Keratinocyte (primary cell): ENCODE measurements at regions not wholly inside any gene's neighbourhood (a gene's known extent, or its start where the extent isn't known, plus 50 kb on each side); places are given as distances from the start of the nearest gene placed in this dataset.

Experiments used
- DNase-seq: peaks from one replicate; pipeline ENCODE4 v3.0.0-alpha.2; 2011; ENCODE audit warnings: low read depth, missing footprints, low spot score
- FAIRE-seq: peaks from 2 replicates; lab custom pipeline; 2011; peaks lifted over from hg19 to GRCh38; lab: Jason Lieb, UNC
- H2AFZ ChIP-seq: 2 replicates; pipeline ENCODE4 v1.6.0; 2012; ENCODE audit warnings: low read length, control low read depth, inconsistent platforms; ENCODE audit not compliant: control insufficient read depth
- H3K27ac ChIP-seq: 2 replicates; pipeline ENCODE4 v1.5.1; 2011; ENCODE audit warnings: low read length; ENCODE audit not compliant: control insufficient read depth, insufficient read depth
- H3K27me3 ChIP-seq: 3 replicates; pipeline ENCODE4 v1.6.0; 2011; ENCODE audit warnings: low read length; ENCODE audit not compliant: control insufficient read depth, insufficient read depth; ENCODE audit errors: extremely low read depth
- H3K36me3 ChIP-seq, 2 experiments: 2 replicates in 1 of 2; 3 replicates in 1 of 2; pipeline ENCODE4 v1.5.1; 2011; ENCODE audit warnings: low read length in 2 of 2, mild to moderate bottlenecking in 1 of 2; ENCODE audit not compliant: control insufficient read depth in 2 of 2, insufficient read depth in 2 of 2; ENCODE audit errors: extremely low read depth in 1 of 2
- H3K4me1 ChIP-seq: 3 replicates; pipeline ENCODE4 v1.5.1; 2011; ENCODE audit warnings: low read length; ENCODE audit not compliant: control insufficient read depth, insufficient read depth; ENCODE audit errors: extremely low read depth
- H3K4me2 ChIP-seq: 3 replicates; pipeline ENCODE4 v1.6.0; 2011; ENCODE audit warnings: low read depth, low read length; ENCODE audit not compliant: control insufficient read depth, insufficient read depth; ENCODE audit errors: extremely low read depth
- H3K4me3 ChIP-seq, 3 experiments: fragments of 200-600 bp in 1 of 3; sonication (generic) in 1 of 3; 2 replicates in 2 of 3; 3 replicates in 1 of 3; pipeline ENCODE4 v1.5.1; 2011 to 2016; ENCODE audit warnings: low read length in 3 of 3, mild to moderate bottlenecking in 3 of 3, control low read depth in 2 of 3, inconsistent platforms in 1 of 3, low read depth in 1 of 3, mixed read lengths in 1 of 3, mixed run types in 1 of 3, moderate library complexity in 1 of 3; ENCODE audit not compliant: control insufficient read depth in 2 of 3, insufficient read depth in 2 of 3; ENCODE audit errors: extremely low read depth in 1 of 3
- H3K79me2 ChIP-seq: 2 replicates; pipeline ENCODE4 v1.6.0; 2012; ENCODE audit warnings: low read length; ENCODE audit not compliant: control insufficient read depth, insufficient read depth
- H3K9ac ChIP-seq: 3 replicates; pipeline ENCODE4 v1.6.0; 2011; ENCODE audit warnings: low read length; ENCODE audit not compliant: control insufficient read depth, insufficient read depth; ENCODE audit errors: extremely low read depth
- H3K9me1 ChIP-seq: 3 replicates; pipeline ENCODE4 v1.6.0; 2011; ENCODE audit warnings: low read length; ENCODE audit not compliant: control insufficient read depth, insufficient read depth; ENCODE audit errors: extremely low read depth
- H3K9me3 ChIP-seq: 2 replicates; pipeline ENCODE4 v1.5.1; 2012; ENCODE audit warnings: low read depth, low read length; ENCODE audit not compliant: control insufficient read depth
- H4K20me1 ChIP-seq: 3 replicates; pipeline ENCODE4 v1.6.0; 2011; ENCODE audit warnings: low read length; ENCODE audit not compliant: control insufficient read depth, insufficient read depth; ENCODE audit errors: extremely low read depth
- CTCF ChIP-seq, 3 experiments: IDR thresholded peaks in 1 of 3; conservative IDR thresholded peaks in 1 of 3; optimal IDR thresholded peaks in 1 of 3; 2 replicates in 2 of 3; 3 replicates in 1 of 3; pipeline versions ENCODE3 to v1.5.1; 2011; ENCODE audit warnings: low read length in 3 of 3, mild to moderate bottlenecking in 3 of 3, moderate library complexity in 2 of 3, control low read depth in 1 of 3, inconsistent platforms in 1 of 3; ENCODE audit not compliant: insufficient read depth in 2 of 3; ENCODE audit errors: extremely low read depth in 1 of 3
- EZH2 ChIP-seq: IDR thresholded peaks from one replicate; pipeline ENCODE4 v1.6.1; 2012; ENCODE audit warnings: inconsistent platforms, mild to moderate bottlenecking, low read length, moderate library complexity
- dilution Hi-C: fragments of 300-500 bp; cut with MboI; formaldehyde crosslinking; loops from one replicate; pipeline ENCODE4 v1.7.0; 2020; ENCODE audit warnings: low sequenced_read_pairs; ENCODE audit not compliant: extremely low pct_ligation_motif_present

GRCh38 chr13:78299832-78300623, 303.3 kb downstream of the POU4F1 start:
- dilution Hi-C loops: no loop called here
- DNase-seq: no peak
- H3K4me1 ChIP-seq: no peaks in the 10 kb centered on the region
- no peaks in the 10 kb centered on the region for H3K27me3 ChIP-seq
- no peaks in the 10 kb centered on the region for H3K9me1 ChIP-seq
- no peak overlapping the region for H2AFZ ChIP-seq
- H3K9ac ChIP-seq: no peak overlapping the region
- H3K4me3 ChIP-seq: no peak overlapping the region
- H3K9me3 ChIP-seq: no peaks in the 10 kb centered on the region
- no peak for TF ChIP-seq EZH2
- no peak for TF ChIP-seq CTCF (optimal IDR thresholded peaks at IDR 0.05 in 1 of 3, IDR thresholded peaks at IDR 0.05 in 1 of 3, conservative IDR thresholded peaks at IDR 0.05 in 1 of 3; ENCODE audit: extremely low read depth in 1 of 3, insufficient read depth in 2 of 3, low read length in 3 of 3)
- no peak overlapping the region for H3K27ac ChIP-seq
- no peaks in the 10 kb centered on the region for H4K20me1 ChIP-seq
- no peak overlapping the region for H3K4me2 ChIP-seq
- no peak for FAIRE-seq
- H3K36me3 ChIP-seq: no peaks in the 10 kb centered on the region
- H3K79me2 ChIP-seq: no peaks in the 10 kb centered on the region

- no peak overlapping the region for H3K9ac ChIP-seq
- no peaks in the 10 kb centered on the region for H4K20me1 ChIP-seq
- no peak for DNase-seq
- H3K36me3 ChIP-seq: no peaks in the 10 kb centered on the region
- H3K4me1 ChIP-seq: no peaks in the 10 kb centered on the region
- no peaks in the 10 kb centered on the region for H3K27me3 ChIP-seq
- H3K27ac ChIP-seq: no peak overlapping the region
- TF ChIP-seq CTCF (optimal IDR thresholded peaks at IDR 0.05 in 1 of 3, IDR thresholded peaks at IDR 0.05 in 1 of 3, conservative IDR thresholded peaks at IDR 0.05 in 1 of 3; ENCODE audit: extremely low read depth in 1 of 3, insufficient read depth in 2 of 3, low read length in 3 of 3): no peak
- no peak for TF ChIP-seq EZH2
- H3K4me2 ChIP-seq: no peak overlapping the region
- H3K9me3 ChIP-seq: no peaks in the 10 kb centered on the region
- no peak overlapping the region for H2AFZ ChIP-seq
- dilution Hi-C loops: no loop called here
- no peak for FAIRE-seq
- H3K9me1 ChIP-seq: no peaks in the 10 kb centered on the region
- H3K79me2 ChIP-seq: no peaks in the 10 kb centered on the region
- H3K4me3 ChIP-seq: no peak overlapping the region
Observed at GRCh38 chr13:78298657-78299056, 304.7 kb downstream of the POU4F1 start.
